ENCODE measurements at regions not wholly inside any gene's neighbourhood (a gene's known extent, or its start where the extent isn't known, plus 50 kb on each side); places are given as distances from the start of the nearest gene placed in this dataset.

DNA sequence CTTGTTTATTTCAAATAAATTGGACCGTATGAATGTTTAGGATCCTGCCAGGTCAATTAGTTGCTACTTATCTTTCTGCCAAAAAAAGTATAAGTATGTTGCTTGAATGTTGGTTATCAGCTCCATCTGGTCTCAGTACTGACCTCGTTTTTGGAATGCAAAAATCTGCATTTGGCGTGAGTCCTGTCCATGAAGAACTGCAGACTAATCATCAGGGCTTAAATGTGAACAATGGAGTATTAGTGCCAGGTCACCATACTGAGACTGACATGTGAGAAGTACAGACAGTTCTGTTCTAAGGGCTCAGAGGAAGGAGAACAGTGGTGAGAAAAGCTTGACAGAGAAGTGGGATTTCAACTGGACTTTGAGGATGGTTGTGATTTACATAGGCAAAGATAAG lies 393.1 kb upstream of the SLC14A2 start:
- TF ChIP-seq, protein P1, sequence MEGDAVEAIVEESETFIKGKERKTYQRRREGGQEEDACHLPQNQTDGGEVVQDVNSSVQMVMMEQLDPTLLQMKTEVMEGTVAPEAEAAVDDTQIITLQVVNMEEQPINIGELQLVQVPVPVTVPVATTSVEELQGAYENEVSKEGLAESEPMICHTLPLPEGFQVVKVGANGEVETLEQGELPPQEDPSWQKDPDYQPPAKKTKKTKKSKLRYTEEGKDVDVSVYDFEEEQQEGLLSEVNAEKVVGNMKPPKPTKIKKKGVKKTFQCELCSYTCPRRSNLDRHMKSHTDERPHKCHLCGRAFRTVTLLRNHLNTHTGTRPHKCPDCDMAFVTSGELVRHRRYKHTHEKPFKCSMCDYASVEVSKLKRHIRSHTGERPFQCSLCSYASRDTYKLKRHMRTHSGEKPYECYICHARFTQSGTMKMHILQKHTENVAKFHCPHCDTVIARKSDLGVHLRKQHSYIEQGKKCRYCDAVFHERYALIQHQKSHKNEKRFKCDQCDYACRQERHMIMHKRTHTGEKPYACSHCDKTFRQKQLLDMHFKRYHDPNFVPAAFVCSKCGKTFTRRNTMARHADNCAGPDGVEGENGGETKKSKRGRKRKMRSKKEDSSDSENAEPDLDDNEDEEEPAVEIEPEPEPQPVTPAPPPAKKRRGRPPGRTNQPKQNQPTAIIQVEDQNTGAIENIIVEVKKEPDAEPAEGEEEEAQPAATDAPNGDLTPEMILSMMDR (IDR thresholded peaks at IDR 0.05 in 4 of 5, conservative IDR thresholded peaks at IDR 0.05 in 1 of 5) = no peak
- no peak for TF ChIP-seq POLR2A (IDR thresholded peaks at IDR 0.05)
